ENCODE measurements at regions not wholly inside any gene's neighbourhood (a gene's known extent, or its start where the extent isn't known, plus 50 kb on each side); places are given as distances from the start of the nearest gene placed in this dataset.

- TF ChIP-seq CTCF (conservative IDR thresholded peaks at IDR 0.05; ENCODE audit: low read length) (no peak), EZH2phosphoT487 (IDR thresholded peaks at IDR 0.05; ENCODE audit: borderline replicate concordance) (no peak)
Observed at GRCh38 chr22:48459859-48460823, 1367.5 kb downstream of the BRD1 start.
